A673 (cell line): ENCODE measurements at regions not wholly inside any gene's neighbourhood (a gene's known extent, or its start where the extent isn't known, plus 50 kb on each side); places are given as distances from the start of the nearest gene placed in this dataset.

Experiments
- BruUV-seq: library from RNA; stranded (reverse); fragments of 400-500 nt; replicated peaks from 2 replicates; lab custom pipeline; 2021; lab: Mats Ljungman, UMichigan
- CTCF ChIA-PET: fragments of 300-600 bp; sonication (Branson Sonifier 250); formaldehyde crosslinking; loops from one replicate; lab custom pipeline; 2022; ENCODE audit warnings: antibody characterized with exemption; lab: Charles Lee
- POLR2A ChIA-PET: fragments of 300-600 bp; sonication (Branson Sonifier 250); formaldehyde crosslinking; loops from one replicate; lab custom pipeline; 2022; ENCODE audit warnings: antibody characterized with exemption; ENCODE audit not compliant: low non-redundant PET; lab: Charles Lee
- DNase-seq: peaks from one replicate; pipeline ENCODE4 v3.0.0-alpha.2; 2015; ENCODE audit warnings: low spot score
- H3K27ac ChIP-seq: fragments of 200-600 bp; sonication (generic); 2 replicates; pipeline ENCODE4 v1.5.1; 2016; ENCODE audit warnings: mixed run types, low read depth, mild to moderate bottlenecking, mixed read lengths, antibody characterized with exemption, low read length; ENCODE audit not compliant: poor library complexity, severe bottlenecking
- H3K27me3 ChIP-seq: fragments of 200-600 bp; sonication (generic); replicated peaks from 2 replicates; pipeline ENCODE4 v1.6.1; 2017; ENCODE audit warnings: mixed run types, low read depth, mild to moderate bottlenecking, mixed read lengths, antibody characterized with exemption, low read length; ENCODE audit not compliant: insufficient read depth, poor library complexity
- H3K36me3 ChIP-seq: fragments of 200-600 bp; sonication (generic); 2 replicates; pipeline ENCODE4 v1.6.1; 2016; ENCODE audit warnings: mixed run types, mild to moderate bottlenecking, mixed read lengths, antibody characterized with exemption, low read length; ENCODE audit not compliant: insufficient read depth, poor library complexity, severe bottlenecking
- H3K4me1 ChIP-seq: fragments of 200-600 bp; sonication (generic); 2 replicates; pipeline ENCODE4 v1.6.1; 2017; ENCODE audit warnings: mixed run types, mild to moderate bottlenecking, mixed read lengths, antibody characterized with exemption, low read length; ENCODE audit not compliant: insufficient read depth, poor library complexity, severe bottlenecking
- H3K4me3 ChIP-seq: fragments of 200-600 bp; sonication (generic); 2 replicates; pipeline ENCODE4 v1.5.1; 2016; ENCODE audit warnings: low read depth, mixed run types, mild to moderate bottlenecking, mixed read lengths, low read length; ENCODE audit not compliant: poor library complexity, severe bottlenecking
- H3K9me3 ChIP-seq: fragments of 200-600 bp; sonication (generic); 2 replicates; pipeline ENCODE4 v1.6.1; 2016; ENCODE audit warnings: mixed run types, low read depth, mild to moderate bottlenecking, mixed read lengths, antibody characterized with exemption, low read length; ENCODE audit not compliant: poor library complexity, severe bottlenecking
- CTCF ChIP-seq: fragments of 300-800, 200-600 bp; sonication (generic); conservative IDR thresholded peaks from 2 replicates; pipeline ENCODE4 v1.5.1; 2017; ENCODE audit warnings: low read depth, mild to moderate bottlenecking, antibody characterized with exemption, low read length, moderate library complexity, mixed read lengths
- EZH2 ChIP-seq: fragments of 200-600 bp; sonication (generic); IDR thresholded peaks from 2 replicates; pipeline ENCODE4 v1.6.1; 2017; ENCODE audit warnings: borderline replicate concordance, low read depth, mild to moderate bottlenecking, mixed read lengths, antibody characterized with exemption, low read length; ENCODE audit not compliant: poor library complexity, severe bottlenecking
- intact Hi-C: fragments of 100-400 bp; cut with micrococcal nuclease; formaldehyde crosslinking; loops from one replicate; pipeline ENCODE4 v1.10.0; 2022; ENCODE audit not compliant: unreplicated experiment

GRCh38 chr3:124142389-124142970 lies 150.6 kb upstream of the ROPN1 start:
- no TSS peak for BruUV-seq
- no peak for DNase-seq
- CTCF ChIA-PET: no interaction called here
- Histone ChIP-seq H3K9me3 (no peaks in the 10 kb centered on the region), H3K36me3 (no peaks in the 10 kb centered on the region), H3K4me1 (no peaks in the 10 kb centered on the region), H3K27ac (no peak overlapping the region), H3K4me3 (no peak overlapping the region), H3K27me3 (no peaks in the 10 kb centered on the region)
- POLR2A ChIA-PET: no interaction called here
- TF ChIP-seq EZH2: no peak
- TF ChIP-seq CTCF: no peak
- intact Hi-C loops: no loop called here

GRCh38 chr3:124143047-124143446 lies 151.1 kb upstream of the ROPN1 start:
- Histone ChIP-seq H3K4me1 (no peaks in the 10 kb centered on the region), H3K27ac (no peak overlapping the region), H3K36me3 (no peaks in the 10 kb centered on the region), H3K4me3 (no peak overlapping the region), H3K27me3 (no peaks in the 10 kb centered on the region), H3K9me3 (no peaks in the 10 kb centered on the region)
- ChIA-PET CTCF (no interaction called here), POLR2A (no interaction called here)
- DNase-seq: no peak
- no peak for TF ChIP-seq EZH2
- no peak for TF ChIP-seq CTCF
- intact Hi-C loops: no loop called here
- no TSS peak for BruUV-seq

- Histone ChIP-seq H3K4me1 (no peaks in the 10 kb centered on the region), H3K27me3 (no peaks in the 10 kb centered on the region), H3K36me3 (no peaks in the 10 kb centered on the region), H3K9me3 (no peaks in the 10 kb centered on the region), H3K4me3 (no peak overlapping the region), H3K27ac (no peak overlapping the region)
- no TSS peak for BruUV-seq
- intact Hi-C loops: no loop called here
- POLR2A ChIA-PET: interaction anchor here (0.5 kb wide), 1 partner anchor 392 kb away, joined by 3 read pairs; no protein-coding TSS in a partner anchor
- DNase-seq: no peak
- TF ChIP-seq EZH2: no peak
- TF ChIP-seq CTCF: no peak
- CTCF ChIA-PET: no interaction called here
Observed at GRCh38 chr3:124144035-124144814, 152.3 kb upstream of the ROPN1 start.
